Fibroblast of lung (primary cell): ENCODE measurements at regions not wholly inside any gene's neighbourhood (a gene's known extent, or its start where the extent isn't known, plus 50 kb on each side); places are given as distances from the start of the nearest gene placed in this dataset.

Experiments
- CTCF ChIP-seq, 2 donors: IDR thresholded peaks in 1 of 2; conservative IDR thresholded peaks in 1 of 2; 1 replicate in 1 of 2; 2 replicates in 1 of 2; pipeline ENCODE4 v1.5.1; 2011 to 2012; ENCODE audit warnings: low read length in 2 of 2, control low read depth in 1 of 2, inconsistent platforms in 1 of 2, low read depth in 1 of 2, mild to moderate bottlenecking in 1 of 2
- EZH2 ChIP-seq: IDR thresholded peaks from 2 replicates; pipeline ENCODE4 v1.5.1; 2012; ENCODE audit warnings: low read length, control low read depth, mild to moderate bottlenecking; ENCODE audit errors: missing control alignments

DNA sequence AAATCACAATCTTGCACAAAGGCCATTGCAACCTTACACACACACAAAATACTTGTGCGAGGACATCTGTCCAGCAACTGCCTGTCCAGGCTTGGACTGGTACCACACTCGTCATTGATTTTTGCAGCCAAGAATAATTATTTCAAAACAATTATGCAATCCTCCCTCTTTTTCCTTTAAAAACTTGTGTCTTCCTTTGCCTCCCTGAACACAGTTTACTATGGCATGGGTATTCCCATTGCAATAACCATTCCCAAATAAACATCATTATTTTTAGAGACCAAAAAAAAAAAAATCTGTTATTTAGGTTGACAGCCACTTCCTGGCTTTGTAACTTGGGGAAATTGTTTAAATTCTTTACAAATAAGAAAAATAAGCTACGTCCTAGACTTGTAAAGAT is 54.0 kb downstream of the C11orf91 start:
- TF ChIP-seq CTCF (conservative IDR thresholded peaks at IDR 0.05 in 1 of 2, IDR thresholded peaks at IDR 0.05 in 1 of 2; ENCODE audit: low read depth in 1 of 2, low read length in 2 of 2) (no peak), EZH2 (no peak)
